SW480 (cell line): ENCODE measurements at regions not wholly inside any gene's neighbourhood (a gene's known extent, or its start where the extent isn't known, plus 50 kb on each side); places are given as distances from the start of the nearest gene placed in this dataset.

Source experiments
- DNase-seq: peaks from one replicate; pipeline ENCODE4 v3.0.0-alpha.2; 2016; ENCODE audit warnings: low spot score

DNA sequence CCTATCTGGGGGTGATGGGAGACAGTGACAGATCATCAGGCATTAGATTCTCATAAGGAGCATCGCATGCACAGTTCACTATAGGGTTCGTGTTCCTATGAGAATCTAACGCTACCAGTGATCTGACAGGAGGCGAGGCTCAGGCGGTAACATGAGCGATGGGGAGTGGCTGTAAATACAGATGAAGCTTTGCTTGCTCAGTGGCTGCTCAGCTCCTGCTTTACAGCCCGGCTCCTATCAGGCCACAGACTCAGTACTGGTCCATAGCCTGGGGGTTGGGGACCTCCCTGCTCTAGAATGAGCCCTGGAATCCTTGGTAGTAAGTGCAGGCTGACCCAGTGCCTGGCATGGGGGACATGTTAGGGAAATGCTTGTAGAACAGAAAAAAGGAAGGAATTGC is 426.0 kb downstream of the TYW1 start:
- no peak for DNase-seq

DNA sequence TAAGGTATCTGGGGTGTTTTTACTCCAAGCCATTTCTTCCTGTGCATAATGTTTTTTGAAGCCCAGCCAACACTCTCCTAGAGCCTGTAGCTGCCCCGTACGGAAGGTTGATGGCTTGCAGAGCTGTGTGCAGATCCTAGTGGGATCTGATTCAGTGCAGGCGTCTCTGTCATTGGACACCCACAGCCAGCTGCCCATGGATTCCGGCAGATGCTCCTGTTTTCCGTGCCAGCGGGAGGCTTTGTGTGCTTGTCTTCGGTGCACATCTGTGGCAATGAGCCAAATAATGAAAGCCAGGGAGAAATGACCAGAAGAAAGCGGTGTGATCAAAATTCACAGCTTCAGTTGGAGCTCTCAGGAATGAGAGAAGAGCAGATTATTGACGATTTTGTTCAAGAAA is 426.4 kb downstream of the TYW1 start:
- no peak for DNase-seq

DNA sequence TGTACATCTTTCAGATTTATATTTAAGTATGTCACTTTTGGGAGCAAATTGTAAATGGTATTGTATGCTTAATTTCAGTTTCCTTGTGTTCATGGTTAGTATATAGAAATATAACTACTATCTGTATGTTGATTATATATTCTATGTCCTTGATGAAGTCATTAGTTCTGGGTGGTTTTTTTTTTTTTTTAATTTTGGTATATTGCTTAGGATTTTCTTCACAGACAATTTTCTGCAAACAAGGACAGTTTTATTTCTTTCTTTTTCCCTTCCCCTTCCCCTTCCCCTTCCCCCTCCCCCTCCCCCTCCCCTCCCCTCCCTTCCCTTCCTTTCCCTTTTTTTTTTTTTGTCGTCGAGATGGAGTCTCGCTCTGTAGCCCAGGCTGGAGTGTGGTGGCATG is 430.0 kb downstream of the TYW1 start:
- DNase-seq: no peak

DNA sequence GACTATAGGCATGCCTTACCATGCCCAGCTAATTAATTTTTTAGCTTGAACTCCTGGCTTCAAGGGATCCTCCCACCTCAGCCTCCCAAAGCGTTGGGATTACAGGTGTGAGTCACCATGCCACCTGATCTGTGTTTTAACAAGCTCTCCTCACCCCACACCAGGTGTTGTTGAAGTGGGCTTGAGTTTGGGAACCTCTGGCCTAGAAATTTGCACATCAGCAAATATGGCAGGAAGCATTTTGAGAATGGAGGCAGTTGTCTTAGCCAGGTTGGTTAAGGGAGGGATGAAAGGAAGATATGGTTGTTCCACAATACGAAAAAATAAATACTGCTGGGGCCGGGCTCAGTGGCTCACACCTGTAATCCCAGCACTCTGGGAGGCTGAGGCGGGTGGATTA is 433.1 kb downstream of the TYW1 start:
- DNase-seq: no peak

DNA sequence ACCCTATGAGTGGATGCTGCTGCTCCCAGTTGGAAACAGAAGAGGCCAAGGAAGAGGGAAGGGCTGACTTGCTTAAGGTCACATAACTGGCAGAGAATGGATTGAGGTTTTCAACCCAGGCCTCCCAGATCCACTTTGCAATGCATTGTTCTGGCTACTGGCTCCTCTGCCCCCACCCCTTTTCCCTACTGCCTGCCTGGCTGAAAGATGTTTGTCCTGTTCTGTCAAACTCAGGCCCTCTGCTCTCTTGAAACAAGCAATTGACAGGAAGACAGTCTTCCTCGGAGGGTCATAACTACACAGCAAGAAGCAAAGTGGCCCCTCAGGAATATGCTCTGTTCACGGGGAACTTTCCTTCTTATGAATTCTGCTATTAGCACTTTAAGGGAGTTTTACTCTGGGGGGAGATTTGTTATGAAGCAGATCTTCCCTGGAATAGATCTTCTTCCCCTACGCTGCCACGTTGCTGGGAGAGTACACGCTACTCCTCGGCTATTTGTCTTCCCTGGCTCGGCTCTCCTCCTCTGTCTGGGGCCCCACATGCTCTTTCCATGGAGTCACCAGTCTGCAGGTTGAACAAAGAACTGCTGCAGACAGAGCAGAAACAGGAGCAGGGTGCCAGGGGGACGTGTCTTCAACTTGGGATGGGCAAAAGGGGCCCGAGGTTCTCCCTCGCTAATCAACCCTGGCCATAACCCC is 436.1 kb downstream of the TYW1 start:
- no peak for DNase-seq

DNA sequence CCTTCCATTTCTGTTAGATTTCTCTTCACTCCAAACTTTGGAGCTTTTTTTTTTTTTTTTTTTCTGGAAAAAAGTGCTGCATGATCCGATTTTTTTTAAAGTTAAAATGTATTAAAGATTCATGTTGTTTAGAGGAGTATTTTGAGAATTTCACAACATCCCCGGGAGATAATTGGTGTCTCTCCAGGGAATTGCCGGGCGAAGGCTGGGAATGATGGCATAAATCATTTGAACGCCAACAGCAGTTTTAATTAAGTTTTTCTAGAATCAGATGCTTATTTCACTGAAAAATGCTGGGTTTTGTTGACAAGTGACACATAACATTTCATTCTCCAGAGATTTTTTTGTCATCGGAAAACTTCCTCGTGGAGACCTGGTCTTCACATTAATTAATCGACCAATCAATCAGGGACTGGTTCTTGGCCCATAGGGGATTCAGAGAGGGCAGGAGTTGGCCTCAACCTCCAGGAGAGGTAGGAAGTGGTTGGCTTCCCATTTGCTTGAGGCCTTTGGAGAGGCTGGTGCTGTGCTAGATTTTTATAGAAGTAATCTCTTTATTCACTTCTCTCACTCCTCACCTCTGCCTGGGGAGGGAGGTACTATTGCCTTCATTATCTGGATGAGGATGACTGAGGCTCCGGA is 439.4 kb downstream of the TYW1 start:
- no peak for DNase-seq

DNA sequence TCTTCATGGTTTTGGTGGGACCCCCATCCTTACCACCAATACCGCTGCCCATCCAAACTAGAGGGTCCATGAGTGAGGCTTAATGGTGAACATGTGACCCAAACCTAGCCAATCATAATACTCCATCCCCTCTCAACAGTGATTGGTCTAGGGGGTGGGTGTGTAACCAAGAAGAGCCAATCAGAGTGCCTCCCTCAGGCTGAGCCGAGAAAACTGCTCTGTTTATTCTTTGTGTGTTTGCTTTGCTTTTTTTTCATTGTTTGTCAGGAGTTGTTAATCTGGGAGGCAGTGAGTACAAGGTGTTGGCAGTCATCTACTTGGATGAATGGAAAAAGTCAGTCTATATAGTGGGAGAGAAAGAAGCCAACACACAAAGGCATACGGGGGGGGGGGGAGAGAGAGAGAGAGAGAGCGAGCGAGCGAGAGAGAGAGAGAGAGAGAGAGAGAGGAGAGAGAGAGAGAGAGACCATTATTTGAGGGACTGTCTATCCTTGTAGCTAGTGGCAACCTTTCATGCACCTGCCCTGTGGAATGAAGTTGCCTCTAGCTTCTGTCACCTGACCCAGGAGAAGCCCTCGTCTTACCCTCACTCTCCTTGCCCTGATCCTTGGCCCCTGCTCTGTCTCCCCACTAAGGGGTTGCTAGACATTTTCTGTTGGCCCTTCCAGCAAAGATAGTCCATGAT is 441.7 kb downstream of the TYW1 start:
- DNase-seq: no peak

DNA sequence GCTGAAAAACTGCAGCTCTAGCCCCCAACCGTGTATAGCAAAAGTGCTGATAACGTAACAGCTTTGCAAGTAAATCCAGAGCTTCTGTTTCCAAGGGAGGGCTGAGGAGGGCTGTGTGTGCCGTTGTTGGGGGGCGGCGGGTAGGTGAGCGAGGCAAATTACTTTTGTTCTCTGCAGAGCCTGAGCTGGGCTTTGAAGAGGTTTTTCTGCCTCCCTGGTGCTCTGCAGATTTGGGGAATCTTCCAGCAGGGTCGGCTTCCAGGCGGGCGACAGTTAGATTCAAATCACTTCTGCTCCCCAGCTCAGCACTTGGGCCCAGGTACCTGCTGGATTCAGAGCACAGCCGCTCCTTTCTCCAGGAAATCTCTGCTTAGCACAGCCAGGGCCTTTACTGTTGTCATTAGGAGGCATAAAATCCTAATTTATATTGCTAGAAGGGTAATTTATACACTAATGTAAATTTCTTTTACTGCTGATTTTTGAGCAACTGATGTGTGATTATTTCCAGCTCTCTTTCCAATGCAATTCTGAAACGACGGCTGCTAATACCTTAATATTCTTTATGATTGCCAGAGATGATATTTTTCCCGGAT is 442.4 kb downstream of the TYW1 start:
- DNase-seq: no peak

DNA sequence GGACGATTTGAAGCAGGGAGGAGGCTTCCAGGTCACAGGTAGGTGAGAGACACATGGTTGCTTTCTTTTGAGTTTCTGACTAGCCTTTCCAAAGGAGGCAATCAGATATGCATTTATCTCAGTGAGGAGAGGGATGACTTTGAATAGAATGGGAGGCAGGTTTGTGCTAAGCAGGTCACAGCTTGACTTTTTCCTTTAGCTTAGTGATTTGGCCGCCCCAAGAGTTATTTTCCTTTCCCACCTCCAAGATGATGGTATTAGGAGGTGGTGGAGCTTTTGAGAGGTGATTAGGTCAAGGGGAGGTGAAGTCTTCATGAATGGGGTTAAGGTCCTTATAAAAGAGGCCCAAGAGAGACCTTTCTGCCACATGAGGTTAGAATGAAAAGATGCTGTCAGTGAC is 443.7 kb downstream of the TYW1 start:
- no peak for DNase-seq

DNA sequence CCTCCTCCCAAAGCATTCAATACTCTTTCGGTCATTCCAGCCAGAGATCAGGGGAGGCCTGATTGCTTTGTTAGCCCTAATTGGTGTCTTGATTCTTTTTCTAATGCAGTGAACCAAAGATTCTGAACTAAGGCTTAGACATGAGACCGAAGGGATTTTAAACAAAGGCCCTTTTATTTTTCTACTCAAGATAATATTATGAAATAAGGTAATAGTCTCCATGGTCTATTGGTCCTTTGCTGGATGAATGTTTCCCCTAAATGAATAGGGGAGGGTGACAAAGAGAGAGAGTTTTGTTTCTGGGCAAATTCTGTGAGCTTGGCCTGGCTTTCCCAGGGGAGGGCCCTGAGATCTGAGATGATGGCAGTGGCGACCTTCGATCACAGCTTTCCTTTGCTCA is 449.1 kb downstream of the TYW1 start:
- no peak for DNase-seq

DNA sequence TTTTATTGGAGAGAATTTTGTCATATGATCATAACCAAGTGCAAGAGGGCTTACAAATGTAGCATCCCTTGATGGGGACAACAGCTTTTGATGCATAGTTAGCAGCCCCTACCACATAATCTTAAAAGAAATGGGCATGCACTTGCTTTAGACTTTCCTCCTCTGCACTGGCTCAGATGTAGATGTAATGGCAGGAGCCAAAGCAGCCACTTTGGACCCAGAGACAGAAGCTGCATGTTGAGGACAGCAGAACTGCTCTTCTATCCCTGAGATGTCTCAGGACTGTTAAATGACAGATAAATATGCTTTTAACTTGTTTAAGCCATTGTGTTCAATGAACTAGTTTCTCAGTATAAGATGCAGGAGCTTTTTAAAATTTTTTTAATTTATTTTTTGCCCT is 450.7 kb downstream of the TYW1 start:
- no peak for DNase-seq

DNA sequence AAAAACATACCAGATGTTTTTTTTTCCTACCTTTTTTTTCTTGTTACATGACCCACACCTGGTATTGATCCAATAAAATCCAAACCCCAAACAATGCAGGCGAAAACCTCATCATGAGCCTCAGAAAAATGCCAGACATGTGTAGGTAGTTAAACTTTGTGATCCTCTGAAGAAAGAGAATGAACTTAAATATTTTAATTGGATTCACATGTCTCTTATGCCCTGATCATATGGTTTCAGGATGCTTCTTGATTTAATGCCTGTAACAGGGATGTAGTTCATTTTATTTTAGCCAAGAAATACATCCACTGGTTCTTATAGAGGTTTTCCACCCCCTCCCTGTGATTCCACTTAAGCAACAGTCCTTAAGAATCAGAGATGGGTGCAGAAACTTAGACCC is 451.6 kb downstream of the TYW1 start:
- DNase-seq: no peak

DNA sequence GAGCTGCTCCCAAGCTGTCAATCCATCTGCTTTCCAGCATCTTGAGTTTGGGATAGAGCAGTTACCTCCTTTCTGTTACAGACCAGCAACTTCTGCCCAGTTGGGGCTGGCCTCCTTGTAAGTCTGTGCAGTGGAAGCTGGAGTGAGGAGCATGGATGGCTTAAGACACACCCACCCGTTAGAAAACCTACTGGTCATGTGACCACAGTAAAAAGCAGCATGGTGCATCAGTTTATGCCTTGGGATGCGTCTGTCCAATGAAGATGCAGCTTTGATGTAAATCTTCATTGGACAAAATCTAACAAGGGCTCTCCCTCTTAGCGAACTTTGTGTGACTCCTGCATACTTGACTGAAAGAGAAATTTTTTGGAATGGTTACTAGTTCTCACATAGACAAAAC is 453.5 kb downstream of the TYW1 start:
- DNase-seq: no peak

DNA sequence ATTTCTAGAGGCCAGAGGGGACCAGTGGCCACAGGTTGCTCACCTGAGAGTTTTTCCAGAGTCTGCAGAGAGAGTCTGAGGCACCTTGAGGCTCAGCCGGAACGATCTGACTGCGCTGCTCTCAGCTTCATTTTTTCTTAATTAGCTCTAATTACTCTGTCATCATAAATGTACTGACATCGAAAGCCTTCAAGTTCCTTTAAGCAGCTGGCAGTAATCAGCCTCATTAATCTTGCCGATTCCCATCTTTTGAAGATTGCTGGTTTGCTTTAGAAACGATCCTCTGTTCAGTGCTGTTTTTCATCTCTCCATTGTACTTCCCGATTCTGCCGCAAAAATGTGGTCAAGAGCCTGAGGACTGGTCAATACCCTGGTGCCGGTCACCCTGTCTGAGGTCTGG is 454.7 kb downstream of the TYW1 start:
- no peak for DNase-seq

DNA sequence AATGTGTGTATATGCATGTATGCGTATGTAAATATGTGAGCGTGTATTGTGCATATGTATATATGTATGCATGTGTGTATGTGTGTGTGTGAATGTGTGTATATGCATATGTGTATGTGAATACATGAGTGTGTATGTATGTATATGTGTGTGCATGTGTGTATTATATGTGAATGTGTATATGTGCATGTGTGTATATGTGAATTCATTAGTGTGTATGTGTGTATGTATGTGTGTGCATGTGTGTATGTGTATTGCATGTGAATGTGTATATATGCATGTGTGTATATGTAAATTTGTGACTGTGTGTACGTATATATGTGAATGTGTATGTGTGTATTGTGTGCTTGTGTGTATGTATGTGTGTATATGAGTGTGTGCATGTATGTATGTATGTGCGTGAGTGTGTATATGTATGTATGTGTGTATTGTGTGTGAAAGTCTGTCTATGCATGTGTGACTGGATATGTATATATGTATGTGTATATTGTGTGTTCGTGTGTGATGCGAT is 455.9 kb downstream of the TYW1 start:
- DNase-seq: no peak

DNA sequence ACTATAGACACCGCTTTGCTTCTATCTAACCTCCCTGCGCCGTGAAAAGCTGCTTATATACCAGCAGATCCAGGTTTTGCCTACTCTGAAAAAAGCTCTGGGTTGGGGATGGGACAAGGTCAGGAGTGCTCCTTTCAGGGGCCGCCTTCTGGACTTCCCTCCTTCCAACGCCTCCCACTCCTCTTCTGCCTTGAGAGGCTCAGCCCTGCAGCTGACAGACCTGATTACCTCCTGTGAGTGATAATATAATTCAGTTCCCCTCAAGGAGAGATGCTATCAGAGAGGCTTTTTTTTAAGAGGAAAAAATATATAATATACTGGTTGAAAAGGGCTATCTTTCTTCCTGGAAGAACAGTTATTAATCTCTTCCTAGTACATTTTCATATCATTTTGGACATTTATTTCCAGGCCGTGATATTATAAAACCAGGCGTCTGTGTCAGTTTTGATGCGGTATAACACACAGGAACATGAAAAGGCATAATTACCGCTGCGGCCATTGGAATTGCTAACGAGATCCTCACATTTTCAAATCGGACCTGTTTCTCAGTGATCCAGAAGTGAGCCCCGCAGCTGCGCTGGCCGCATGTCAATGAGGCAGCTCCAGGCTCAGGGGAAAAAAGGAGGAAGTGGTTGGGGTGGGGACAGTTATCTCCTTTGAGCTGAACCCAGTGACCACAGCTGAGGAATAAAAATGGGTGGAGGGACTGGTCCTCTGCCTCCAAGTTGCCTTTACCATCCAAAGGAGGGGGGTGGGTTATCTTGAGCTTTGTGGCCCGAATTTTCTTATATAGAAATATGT is 457.1 kb downstream of the TYW1 start:
- no peak for DNase-seq

DNA sequence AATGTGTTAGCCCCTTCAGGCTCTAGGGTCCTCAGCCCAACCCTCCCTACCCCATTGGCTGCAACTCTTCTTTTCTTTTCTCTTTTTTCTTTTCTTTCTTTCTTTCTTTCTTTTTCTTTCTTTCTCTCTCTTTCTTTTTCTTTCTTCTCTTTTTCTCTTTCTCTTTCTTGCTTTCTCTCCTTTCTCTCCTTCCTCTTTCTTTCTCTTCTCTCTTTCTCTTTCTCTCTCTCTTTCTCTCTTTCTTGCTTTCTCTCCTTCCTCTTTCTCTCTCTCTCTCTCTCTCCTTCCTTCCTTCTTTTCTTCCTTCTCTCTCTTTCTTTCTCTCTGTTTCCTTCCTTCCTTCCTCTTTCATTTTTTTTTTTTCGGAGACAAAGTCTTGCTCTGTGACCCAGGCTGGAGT is 458.9 kb downstream of the TYW1 start:
- no peak for DNase-seq

DNA sequence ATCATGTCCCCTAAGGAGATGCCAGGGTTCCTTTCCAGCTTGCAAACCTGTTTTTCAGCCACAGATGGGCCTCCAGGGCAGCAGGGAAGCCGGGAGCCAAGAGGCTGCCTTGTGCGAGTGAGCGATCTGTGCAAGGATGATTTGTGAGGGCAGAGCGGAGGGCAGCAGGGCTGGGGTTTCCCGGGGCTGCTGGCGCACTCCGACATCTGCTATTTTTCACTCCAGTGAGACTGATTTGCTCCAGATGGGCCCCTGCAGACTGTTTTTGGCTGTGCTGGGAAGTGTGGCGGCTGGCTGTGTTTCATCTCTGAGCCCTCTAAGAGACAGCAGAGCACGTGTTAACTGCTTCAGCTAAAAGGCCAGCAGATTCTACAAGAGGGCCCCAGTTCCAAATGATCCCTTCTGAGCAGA is 466.2 kb downstream of the TYW1 start:
- DNase-seq: no peak

DNA sequence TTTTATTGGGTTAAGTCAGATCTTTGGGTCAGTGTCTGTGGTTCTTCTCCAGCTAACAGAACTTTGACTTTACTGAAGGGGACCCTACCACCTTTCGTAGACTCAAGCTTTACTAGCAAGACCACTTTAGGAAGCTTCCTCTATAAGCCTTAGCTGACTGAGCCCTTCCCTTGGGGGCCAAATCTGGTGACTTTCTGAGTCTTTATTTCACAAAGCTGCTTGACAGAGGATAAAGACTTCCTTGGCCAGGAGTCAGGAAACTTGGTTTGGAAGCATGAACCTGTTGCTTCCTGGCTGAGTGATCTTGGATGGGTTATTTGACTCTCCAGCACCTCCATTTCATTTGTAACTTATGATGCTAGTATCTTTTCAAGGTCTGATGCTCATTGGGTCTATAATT is 466.7 kb downstream of the TYW1 start:
- DNase-seq: no peak

DNA sequence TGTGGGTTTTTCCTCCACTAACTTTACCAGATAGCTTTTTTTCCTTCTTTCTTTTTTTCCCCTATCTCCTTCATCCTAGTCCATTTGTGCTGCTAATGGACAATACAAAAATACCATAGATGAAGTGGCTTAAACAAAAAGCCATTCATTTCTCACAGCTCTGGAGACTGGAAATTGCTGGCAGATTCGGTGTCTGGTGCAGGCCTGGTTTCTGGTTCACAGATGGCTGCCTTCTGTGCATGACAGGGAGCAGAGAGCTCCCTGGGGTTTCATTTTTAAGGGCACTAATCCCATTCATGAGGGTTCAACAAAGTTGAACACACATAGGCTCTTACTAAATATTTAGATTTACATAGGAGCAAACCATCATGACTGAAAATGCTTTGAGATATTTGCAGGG is 467.4 kb downstream of the TYW1 start:
- DNase-seq: no peak

DNA sequence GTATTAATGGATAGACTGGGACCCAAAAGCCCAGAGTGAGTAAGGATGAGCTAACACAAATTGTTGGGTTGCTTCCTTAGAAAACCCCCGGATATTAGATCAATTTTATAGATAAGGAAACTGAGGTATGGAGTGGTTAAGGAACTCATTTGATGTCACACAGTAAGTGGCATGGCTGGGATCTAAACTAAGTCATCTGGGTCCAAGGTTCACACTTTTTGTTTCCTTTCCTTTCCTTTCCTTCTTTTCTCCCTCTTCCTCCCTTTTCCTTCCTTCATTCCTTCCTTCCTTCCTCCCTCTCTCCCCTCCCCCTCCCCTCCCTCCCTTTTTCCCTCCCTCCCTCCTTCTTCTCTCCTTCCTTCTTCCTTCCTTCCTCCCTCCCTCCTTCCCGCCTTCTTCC is 469.5 kb downstream of the TYW1 start:
- no peak for DNase-seq

DNA sequence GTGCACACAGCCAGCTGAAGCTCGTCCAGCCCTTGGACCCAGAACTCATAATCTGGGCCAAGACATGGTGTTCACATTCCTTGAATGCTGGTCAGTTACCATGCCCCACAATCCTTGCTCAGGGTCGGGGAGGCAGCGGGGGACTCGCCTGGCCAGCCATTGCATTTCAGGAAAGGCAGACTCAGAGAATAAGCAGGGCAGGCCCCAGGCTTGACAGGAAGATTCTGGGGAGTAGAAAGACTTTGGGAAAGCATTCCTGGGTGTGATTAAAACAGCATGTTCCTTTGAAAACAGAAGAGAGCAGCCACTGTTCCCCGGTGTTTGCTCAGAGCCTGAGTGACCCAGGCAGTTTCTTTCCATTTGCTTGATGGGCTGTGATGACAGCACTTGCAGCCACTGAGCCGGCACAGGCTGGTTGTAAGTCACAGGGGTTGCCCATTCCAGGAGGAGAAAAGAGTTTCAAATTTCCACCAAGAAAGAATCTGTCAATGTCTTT is 473.7 kb downstream of the TYW1 start:
- DNase-seq: no peak
